CD4-positive, alpha-beta T cell treated with Interferon alpha-2 for 1 hour (primary cell): ENCODE measurements at regions not wholly inside any gene's neighbourhood (a gene's known extent, or its start where the extent isn't known, plus 50 kb on each side); places are given as distances from the start of the nearest gene placed in this dataset.

ENCODE experiments used
- DNase-seq, 2 donors: peaks; one replicate each; pipeline ENCODE4 v3.0.0-alpha.2; 2020 to 2022

- no peak for DNase-seq
These were observed 186.3 kb upstream of the RGMB start for GRCh38 chr5:98587166-98587565.

- no peak for DNase-seq
These were observed 185.2 kb upstream of the RGMB start for GRCh38 chr5:98588215-98588614.

- no peak for DNase-seq
These were observed 180.0 kb upstream of the RGMB start for GRCh38 chr5:98593418-98593817.

- no peak for DNase-seq
These were observed 179.4 kb upstream of the RGMB start for GRCh38 chr5:98594098-98594497.

- no peak for DNase-seq
These were observed 174.4 kb upstream of the RGMB start for GRCh38 chr5:98599016-98599415.

- DNase-seq, result no peak
These were observed 170.8 kb upstream of the RGMB start for GRCh38 chr5:98602534-98603112.

- DNase-seq, result no peak
These were observed 170.0 kb upstream of the RGMB start for GRCh38 chr5:98603456-98603855.

GRCh38 chr5:98604301-98604700 lies 169.2 kb upstream of the RGMB start:
- no peak for DNase-seq

- DNase-seq, result no peak
These were observed 168.6 kb upstream of the RGMB start for GRCh38 chr5:98604721-98605425.

GRCh38 chr5:98605426-98605825 lies 168.0 kb upstream of the RGMB start:
- no peak for DNase-seq

- DNase-seq, result no peak
These were observed 166.5 kb upstream of the RGMB start for GRCh38 chr5:98606961-98607360.

- DNase-seq, result no peak
These were observed 165.4 kb upstream of the RGMB start for GRCh38 chr5:98608052-98608451.

GRCh38 chr5:98614341-98614740 lies 159.1 kb upstream of the RGMB start:
- DNase-seq, result no peak

GRCh38 chr5:98621821-98622220 lies 151.6 kb upstream of the RGMB start:
- DNase-seq, result no peak

- no peak for DNase-seq
These were observed 149.2 kb upstream of the RGMB start for GRCh38 chr5:98624145-98624880.

- no peak for DNase-seq
These were observed 146.3 kb upstream of the RGMB start for GRCh38 chr5:98627121-98627520.

- no peak for DNase-seq
These were observed 142.8 kb upstream of the RGMB start for GRCh38 chr5:98630621-98631020.

- no peak for DNase-seq
These were observed 142.0 kb upstream of the RGMB start for GRCh38 chr5:98631311-98632054.

GRCh38 chr5:98635656-98636055 lies 137.8 kb upstream of the RGMB start:
- DNase-seq, result no peak

- DNase-seq, result no peak
These were observed 136.3 kb upstream of the RGMB start for GRCh38 chr5:98637116-98637515.

- DNase-seq, result no peak
These were observed 135.9 kb upstream of the RGMB start for GRCh38 chr5:98637557-98637956.

- no peak for DNase-seq
These were observed 135.4 kb upstream of the RGMB start for GRCh38 chr5:98638111-98638510.

- no peak for DNase-seq
These were observed 134.8 kb upstream of the RGMB start for GRCh38 chr5:98638701-98639100.

GRCh38 chr5:98639274-98639673 lies 134.2 kb upstream of the RGMB start:
- DNase-seq, result no peak
